Prostate gland (tissue), 2 donors: ENCODE measurements at regions not wholly inside any gene's neighbourhood (a gene's known extent, or its start where the extent isn't known, plus 50 kb on each side); places are given as distances from the start of the nearest gene placed in this dataset.

Experiments used
- DNase-seq: peaks from one replicate; pipeline ENCODE4 v3.0.0-alpha.2; 2019; ENCODE audit warnings: low spot score
- H3K27ac ChIP-seq, 2 donors: fragments of 200-600 bp; sonication (generic); 2 replicates each; pipeline ENCODE4 v1.5.1; 2017 to 2019
- H3K27me3 ChIP-seq: fragments of 200-600 bp; sonication (generic); replicated peaks from 2 replicates; pipeline ENCODE4 v1.5.1; 2019; ENCODE audit not compliant: insufficient read depth
- H3K36me3 ChIP-seq, 2 donors: fragments of 200-600 bp; sonication (generic); 1 replicate in 1 of 2; 2 replicates in 1 of 2; pipeline versions ENCODE4 v1.5.1 to v1.8.1; 2017 to 2019
- H3K4me1 ChIP-seq: fragments of 200-600 bp; sonication (generic); replicated peaks from 2 replicates; pipeline ENCODE4 v1.5.1; 2019
- H3K4me3 ChIP-seq, 2 donors: fragments of 200-600 bp; sonication (generic); 2 replicates each; pipeline ENCODE4 v1.5.1; 2017 to 2019
- H3K9me3 ChIP-seq: fragments of 200-600 bp; sonication (generic); 2 replicates; pipeline ENCODE4 v1.5.1; 2017
- CTCF ChIP-seq, 4 experiments: fragments of 200-600 bp in 2 of 4; fragments of 450-650 bp in 2 of 4; sonication (generic) in 2 of 4; IDR thresholded peaks; 1 replicate in 3 of 4; 2 replicates in 1 of 4; pipeline ENCODE4 v1.5.1; 2016 to 2019; ENCODE audit warnings: antibody characterized with exemption in 4 of 4, mild to moderate bottlenecking in 2 of 4, moderate library complexity in 2 of 4
- POLR2A ChIP-seq: fragments of 450-650 bp; IDR thresholded peaks from one replicate; pipeline ENCODE4 v1.6.1; 2016; ENCODE audit warnings: antibody characterized with exemption, mild to moderate bottlenecking
- POLR2AphosphoS5 ChIP-seq: sonication (generic); formaldehyde crosslinking; IDR thresholded peaks from one replicate; pipeline ENCODE4 v1.6.1; 2017; ENCODE audit warnings: antibody characterized with exemption
- WGBS: methylation state at CpG from one replicate; pipeline ENCODE4 v1.1.5; 2018; 5-methylcytosine and 5-hydroxymethylcytosine counted together
- intact Hi-C: fragments of 100-400 bp; cut with DNase I; formaldehyde crosslinking; loops from one replicate; pipeline ENCODE4 v1.14.2; 2022

DNA sequence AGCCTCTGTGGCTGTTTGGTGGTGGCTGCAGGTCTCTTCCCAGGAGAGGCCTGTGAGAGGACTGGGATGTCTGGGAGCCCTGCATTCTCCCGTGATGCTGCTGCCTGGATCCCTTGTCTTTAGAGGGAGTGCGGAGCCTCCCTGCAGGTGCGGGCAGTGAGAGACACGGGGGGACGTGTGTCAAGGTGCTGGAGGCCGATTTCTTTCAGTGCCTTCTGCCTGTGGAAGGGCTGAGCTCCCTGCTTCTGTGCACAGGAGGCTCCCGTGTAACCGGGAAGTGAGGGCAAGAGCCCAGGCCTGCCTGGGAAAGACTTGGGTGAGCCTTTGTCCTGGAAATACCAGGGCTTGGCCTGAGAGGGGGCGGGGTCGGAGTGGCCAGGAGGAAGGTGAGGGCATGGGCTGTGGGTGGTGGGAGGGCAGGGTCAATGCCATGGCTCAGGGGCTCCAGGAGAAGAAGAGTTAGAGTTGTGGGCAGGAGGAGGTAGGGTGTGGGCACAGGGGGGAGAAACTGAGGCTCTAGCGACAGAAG lies 372.2 kb downstream of the TMEM121 start:
- Histone ChIP-seq H3K27ac (no peak overlapping the region), H3K4me3 (no peak overlapping the region), H3K4me1 (no peaks in the 10 kb centered on the region), H3K36me3 (no peaks in the 10 kb centered on the region), H3K27me3 (no peaks in the 10 kb centered on the region), H3K9me3 (no peaks in the 10 kb centered on the region)
- WGBS, result 88% methylated on average over 11 of the region's 11 CpGs
- DNase-seq, result no peak
- intact Hi-C loops, result no loop called here
- TF ChIP-seq POLR2AphosphoS5 (no peak), CTCF (IDR thresholded peaks at IDR 0.05) (no peak), POLR2A (no peak)

GRCh38 chr14:105899071-105899641 lies 372.8 kb downstream of the TMEM121 start:
- intact Hi-C loops, result no loop called here
- H3K4me1 ChIP-seq, result no peaks in the 10 kb centered on the region
- H3K27me3 ChIP-seq, result no peaks in the 10 kb centered on the region
- DNase-seq, result no peak
- no peak overlapping the region for H3K27ac ChIP-seq
- no peak overlapping the region for H3K4me3 ChIP-seq
- WGBS, result 82% methylated on average over 9 of the region's 9 CpGs
- H3K9me3 ChIP-seq, result no peaks in the 10 kb centered on the region
- TF ChIP-seq CTCF (IDR thresholded peaks at IDR 0.05), result no peak
- TF ChIP-seq POLR2A, result no peak
- TF ChIP-seq POLR2AphosphoS5, result no peak
- no peaks in the 10 kb centered on the region for H3K36me3 ChIP-seq

- H3K9me3 ChIP-seq, result no peaks in the 10 kb centered on the region
- TF ChIP-seq POLR2A, result no peak
- TF ChIP-seq POLR2AphosphoS5, result no peak
- TF ChIP-seq CTCF (IDR thresholded peaks at IDR 0.05), result no peak
- H3K4me1 ChIP-seq, result no peaks in the 10 kb centered on the region
- no peaks in the 10 kb centered on the region for H3K36me3 ChIP-seq
- WGBS, result 73% methylated on average over 10 of the region's 11 CpGs
- no peak overlapping the region for H3K27ac ChIP-seq
- intact Hi-C loops, result no loop called here
- H3K4me3 ChIP-seq, result no peak overlapping the region
- DNase-seq, result no peak
- H3K27me3 ChIP-seq, result no peaks in the 10 kb centered on the region
Observed at GRCh38 chr14:105899657-105900397, 373.4 kb downstream of the TMEM121 start.

DNA sequence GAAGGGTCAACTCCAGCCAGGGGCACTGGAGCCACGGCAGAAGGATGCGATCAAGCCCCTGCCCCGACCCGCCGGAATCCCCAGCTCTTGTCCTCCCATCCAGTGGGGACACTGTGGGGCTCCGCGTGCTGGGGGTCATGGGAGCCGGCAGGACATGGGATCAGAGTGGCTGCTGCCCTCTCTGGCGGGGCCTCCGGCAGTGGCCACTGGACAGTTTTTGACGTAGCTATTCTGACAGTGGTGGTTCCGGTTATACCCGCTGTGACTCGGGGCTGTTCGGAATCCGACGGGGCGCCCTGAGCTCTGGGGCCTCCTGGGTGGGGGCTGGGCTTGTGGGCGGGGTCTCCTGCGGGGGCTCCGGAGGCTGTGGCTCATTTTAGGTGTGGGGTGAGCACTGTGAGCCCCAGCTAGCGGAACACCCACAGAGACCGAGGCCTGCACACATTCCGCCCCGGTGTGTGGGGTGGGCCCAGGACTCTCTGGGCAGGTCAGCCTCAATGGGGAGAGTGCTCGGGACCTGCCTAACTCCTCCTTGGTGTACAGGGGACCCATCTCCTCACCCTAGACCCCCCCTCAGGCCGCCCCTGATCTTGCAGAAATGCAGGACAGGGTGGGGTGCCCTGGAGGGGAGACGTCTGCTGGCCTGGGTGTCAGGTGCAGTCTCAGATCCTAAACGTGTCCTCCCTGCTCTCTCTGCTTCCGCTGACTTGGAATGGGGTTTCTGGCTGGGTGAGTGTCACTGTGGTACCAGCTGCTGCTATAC lies 374.2 kb downstream of the TMEM121 start:
- no peak for DNase-seq
- Histone ChIP-seq H3K36me3 (no peaks in the 10 kb centered on the region), H3K27me3 (no peaks in the 10 kb centered on the region), H3K9me3 (no peaks in the 10 kb centered on the region), H3K27ac (no peak overlapping the region), H3K4me1 (no peaks in the 10 kb centered on the region), H3K4me3 (no peak overlapping the region)
- TF ChIP-seq POLR2A (no peak), POLR2AphosphoS5 (no peak), CTCF (IDR thresholded peaks at IDR 0.05) (no peak)
- intact Hi-C loops, result no loop called here
- 85% methylated on average over 23 of the region's 30 CpGs for WGBS
